H7 (cell line): ENCODE measurements at regions not wholly inside any gene's neighbourhood (a gene's known extent, or its start where the extent isn't known, plus 50 kb on each side); places are given as distances from the start of the nearest gene placed in this dataset.

Source experiments
- DNase-seq: peaks from one replicate; pipeline ENCODE4 v3.0.0; 2012
- H3K27me3 ChIP-seq: 2 replicates; pipeline ENCODE4 v1.6.0; 2011; ENCODE audit warnings: mild to moderate bottlenecking, low read length; ENCODE audit not compliant: control insufficient read depth, insufficient read depth
- H3K36me3 ChIP-seq: replicated peaks from 2 replicates; pipeline ENCODE4 v1.5.1; 2011; ENCODE audit warnings: low read length; ENCODE audit not compliant: control insufficient read depth, insufficient read depth
- H3K4me3 ChIP-seq: 2 replicates; pipeline ENCODE4 v1.5.1; 2011; ENCODE audit warnings: low read depth, mild to moderate bottlenecking, control low read depth, low read length, moderate library complexity; ENCODE audit not compliant: insufficient read depth

DNA sequence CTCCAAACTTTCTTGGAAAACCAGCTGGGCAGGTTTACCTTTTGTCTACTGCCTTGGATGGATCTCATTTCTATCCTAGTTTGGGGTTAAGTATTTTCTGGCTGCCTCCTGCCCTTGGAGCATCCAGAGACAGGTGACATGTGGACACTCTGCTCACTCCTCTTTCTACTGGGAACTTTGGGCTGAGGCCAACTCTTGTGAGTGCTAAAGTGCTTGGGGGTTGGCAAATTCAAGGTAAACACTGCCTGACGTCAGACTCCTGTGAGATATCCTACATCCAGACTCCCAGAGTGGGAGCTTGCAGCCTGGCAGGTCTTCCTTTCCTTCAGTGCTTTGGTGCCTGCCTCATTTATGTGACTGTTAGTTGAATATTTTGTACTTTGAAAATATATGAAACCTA lies 388.1 kb downstream of the KCNRG start:
- no peak for DNase-seq
- Histone ChIP-seq H3K4me3 (no peak overlapping the region), H3K36me3 (no peaks in the 10 kb centered on the region; the same call in 1 of the 2 replicates), H3K27me3 (no peaks in the 10 kb centered on the region)

DNA sequence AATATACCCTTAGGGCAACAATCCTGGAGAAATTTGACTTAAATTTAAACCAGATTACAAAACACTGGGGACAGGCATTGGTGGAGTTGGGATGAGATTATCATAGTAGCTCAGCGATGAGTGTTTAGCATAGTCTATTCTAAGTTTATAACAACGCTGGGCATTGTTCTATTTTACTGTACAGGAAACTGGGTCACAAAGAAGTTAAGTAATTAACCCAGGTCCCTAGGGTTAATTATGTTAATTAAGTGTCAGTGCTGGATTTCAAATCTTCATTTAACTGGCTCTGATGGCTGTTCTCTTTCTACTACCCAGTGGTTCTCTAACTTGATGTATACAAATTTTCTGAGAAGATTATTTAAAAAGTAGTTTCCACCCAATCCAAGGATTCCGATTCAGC lies 388.9 kb downstream of the KCNRG start:
- Histone ChIP-seq H3K4me3 (no peak overlapping the region), H3K36me3 (no peaks in the 10 kb centered on the region; the same call in 1 of the 2 replicates), H3K27me3 (no peaks in the 10 kb centered on the region)
- DNase-seq, result no peak

DNA sequence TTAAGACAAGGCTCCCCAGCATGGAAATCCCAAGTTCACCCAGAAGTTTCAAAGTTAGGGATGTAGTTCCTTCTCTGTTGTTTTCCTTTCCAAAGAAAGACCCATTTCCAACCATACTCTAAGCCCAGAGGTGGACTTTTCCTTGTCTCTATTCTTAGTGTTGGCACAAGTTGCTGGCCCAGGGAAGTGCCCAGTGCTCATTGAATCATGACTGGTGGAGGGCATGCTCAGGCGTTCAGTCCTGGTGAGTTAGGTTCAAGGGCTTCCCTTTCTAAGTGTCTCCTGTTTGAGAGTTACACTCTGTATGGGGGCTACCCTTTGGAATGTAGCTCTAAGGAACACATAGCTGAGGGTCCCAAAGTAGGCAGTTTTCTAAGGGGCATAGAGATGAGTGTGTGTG lies 389.5 kb downstream of the KCNRG start:
- DNase-seq, result no peak

DNA sequence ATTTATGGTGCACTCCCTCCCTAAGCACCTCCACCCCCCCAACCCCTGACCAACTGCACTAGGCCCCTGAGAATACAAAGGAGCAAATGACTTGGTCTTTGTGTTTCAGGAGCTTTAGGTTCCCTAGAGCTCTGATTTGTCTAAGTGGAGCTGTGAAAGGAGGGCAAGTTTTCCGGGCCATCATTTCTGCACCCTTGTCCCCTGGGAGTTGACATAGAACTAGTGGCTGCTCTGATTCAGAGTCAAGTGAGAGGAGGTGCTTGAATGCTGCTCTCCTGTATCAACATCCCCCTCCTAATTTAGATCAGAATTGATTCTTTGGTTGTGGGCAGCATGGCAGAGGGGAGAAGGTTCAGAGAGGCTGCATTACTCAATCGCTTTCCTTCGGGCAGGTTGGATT lies 391.6 kb downstream of the KCNRG start:
- no peak for DNase-seq
- Histone ChIP-seq H3K36me3 (no peaks in the 10 kb centered on the region), H3K27me3 (no peaks in the 10 kb centered on the region), H3K4me3 (no peak overlapping the region)

More for the DNA sequence above, 389.5 kb downstream of the KCNRG start:
- no peaks in the 10 kb centered on the region; the same call in 1 of the 2 replicates for H3K36me3 ChIP-seq
- H3K4me3 ChIP-seq, result no peak overlapping the region
- no peaks in the 10 kb centered on the region for H3K27me3 ChIP-seq

DNA sequence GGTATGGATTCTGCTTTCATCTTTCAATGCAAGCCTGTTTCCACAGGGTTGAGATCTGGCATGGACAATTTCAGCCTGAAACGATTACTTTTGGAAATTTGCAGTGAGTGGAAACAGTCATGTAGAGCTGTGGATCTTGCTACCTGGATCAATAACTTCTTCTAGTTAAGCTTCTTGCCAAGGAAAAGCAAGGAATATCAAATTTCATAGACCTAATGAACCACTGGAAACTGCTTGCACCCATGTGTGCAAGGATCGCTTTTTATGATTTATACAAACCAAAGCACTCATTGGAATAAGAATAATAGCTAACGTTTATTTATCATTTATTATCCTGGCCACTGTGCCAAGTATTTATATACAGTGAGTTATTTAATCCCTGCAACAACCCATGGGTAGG lies 392.8 kb downstream of the KCNRG start:
- no peak for DNase-seq
- no peaks in the 10 kb centered on the region for H3K36me3 ChIP-seq
- no peaks in the 10 kb centered on the region for H3K27me3 ChIP-seq
- no peak overlapping the region for H3K4me3 ChIP-seq

DNA sequence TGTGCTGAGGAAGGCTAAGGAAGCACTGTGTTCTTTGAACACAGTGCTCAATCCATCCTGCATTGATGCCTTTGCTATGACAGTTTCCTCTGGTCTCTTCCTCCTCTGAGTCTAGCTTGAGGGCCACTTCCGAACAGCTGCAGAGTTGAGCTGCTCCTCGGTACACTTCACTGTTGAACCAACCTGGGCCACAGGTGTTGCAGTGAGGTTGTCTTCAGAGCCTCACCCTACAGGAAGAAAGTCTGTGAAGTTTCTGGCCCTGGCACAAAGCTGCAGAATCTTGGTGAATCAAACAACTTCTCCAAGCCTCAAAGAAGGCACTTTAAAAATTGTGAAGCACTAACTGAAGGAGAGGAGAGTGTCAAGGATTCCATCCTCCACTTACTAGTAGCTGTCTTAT lies 394.0 kb downstream of the KCNRG start:
- no peaks in the 10 kb centered on the region for H3K27me3 ChIP-seq
- no peaks in the 10 kb centered on the region for H3K36me3 ChIP-seq
- no peak overlapping the region for H3K4me3 ChIP-seq
- no peak for DNase-seq

DNA sequence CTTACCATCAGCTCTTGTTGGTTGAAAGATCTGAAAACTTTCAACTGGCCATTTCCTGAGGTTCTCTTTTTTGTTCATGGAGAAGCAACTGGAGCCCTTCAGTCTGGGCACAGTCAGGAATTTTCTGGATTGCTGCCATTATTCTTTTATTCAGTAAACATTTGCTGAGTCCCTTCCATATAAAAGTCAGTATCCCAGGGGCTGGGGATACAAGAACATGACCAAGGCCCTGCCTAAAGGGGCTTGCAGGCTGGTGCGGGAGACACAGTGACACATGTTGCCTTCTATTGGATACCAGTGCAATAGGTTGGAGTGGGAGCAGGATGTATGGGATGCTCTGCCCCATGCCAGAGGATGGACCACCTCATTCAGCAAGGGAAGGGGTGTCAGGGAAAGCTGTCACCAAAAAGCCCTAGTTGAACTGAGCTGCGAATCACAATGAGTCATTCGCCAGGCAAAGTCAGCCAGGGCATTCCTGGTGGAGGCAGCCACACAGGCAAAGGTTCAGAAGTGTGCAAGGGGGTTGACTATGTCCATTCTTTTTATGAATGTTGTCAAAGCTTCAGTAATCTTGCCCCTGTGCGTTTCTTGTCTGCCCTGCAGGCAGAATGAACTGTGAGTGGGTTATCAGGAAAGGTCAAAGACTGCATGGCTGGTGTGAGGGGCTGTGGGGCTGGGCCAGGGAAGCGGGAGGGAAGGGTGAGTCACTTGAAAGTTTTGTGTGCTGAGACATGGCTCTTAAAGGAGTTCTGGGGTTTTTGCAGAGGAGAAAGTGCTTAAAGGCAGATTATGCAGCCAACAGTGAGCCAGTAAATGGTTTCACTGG lies 395.9 kb downstream of the KCNRG start:
- Histone ChIP-seq H3K4me3 (no peak overlapping the region), H3K27me3 (no peaks in the 10 kb centered on the region), H3K36me3 (no peaks in the 10 kb centered on the region)
- DNase-seq, result no peak

DNA sequence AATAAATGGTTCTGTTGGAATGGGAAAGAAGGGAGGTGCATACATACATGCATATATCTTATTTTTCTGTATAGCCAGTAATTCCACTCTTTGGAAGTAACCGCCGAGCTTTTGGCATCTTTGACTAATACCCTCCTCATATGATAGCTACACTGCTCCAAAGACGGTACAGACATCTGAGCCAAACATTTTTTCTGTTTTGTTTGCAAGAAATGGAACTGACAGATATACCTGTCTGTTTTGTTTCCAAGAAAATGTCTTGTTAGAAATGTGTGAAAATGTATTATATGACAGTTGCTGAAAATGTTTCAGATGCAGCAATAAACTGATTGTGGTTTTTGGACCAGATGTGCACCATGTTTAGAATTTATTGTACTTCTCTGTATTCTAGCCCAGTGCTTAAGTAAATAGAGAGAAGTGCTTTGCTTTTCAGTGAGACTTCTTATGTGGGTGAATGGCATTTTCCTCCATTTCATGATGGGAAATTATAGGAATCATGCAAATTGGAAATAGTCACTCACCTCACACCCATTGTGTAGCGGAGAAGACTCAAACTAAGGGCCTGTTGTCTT lies 396.9 kb downstream of the KCNRG start:
- no peaks in the 10 kb centered on the region for H3K36me3 ChIP-seq
- no peak overlapping the region for H3K4me3 ChIP-seq
- H3K27me3 ChIP-seq, result no peaks in the 10 kb centered on the region
- DNase-seq, result no peak

DNA sequence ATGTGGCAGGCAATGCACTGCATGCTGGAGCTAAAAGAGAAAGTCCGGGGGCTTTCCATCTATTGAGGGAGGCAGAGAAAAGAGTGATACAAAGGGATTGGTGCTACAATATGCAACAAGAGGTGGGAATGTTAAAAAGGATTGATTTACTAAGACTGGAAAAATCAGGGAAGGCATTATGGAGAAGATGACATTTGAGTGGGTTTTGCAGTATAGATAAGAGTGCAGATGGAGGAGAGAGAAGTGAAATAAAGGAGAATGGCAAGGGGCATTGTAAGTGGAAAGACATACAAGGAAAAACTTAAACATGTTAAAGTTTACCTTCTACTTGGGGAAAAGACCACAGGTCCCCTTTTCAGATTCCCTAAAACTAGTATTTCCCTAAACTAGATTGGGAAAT lies 399.4 kb downstream of the KCNRG start:
- Histone ChIP-seq H3K4me3 (no peak overlapping the region), H3K36me3 (no peaks in the 10 kb centered on the region), H3K27me3 (no peaks in the 10 kb centered on the region)
- no peak for DNase-seq

DNA sequence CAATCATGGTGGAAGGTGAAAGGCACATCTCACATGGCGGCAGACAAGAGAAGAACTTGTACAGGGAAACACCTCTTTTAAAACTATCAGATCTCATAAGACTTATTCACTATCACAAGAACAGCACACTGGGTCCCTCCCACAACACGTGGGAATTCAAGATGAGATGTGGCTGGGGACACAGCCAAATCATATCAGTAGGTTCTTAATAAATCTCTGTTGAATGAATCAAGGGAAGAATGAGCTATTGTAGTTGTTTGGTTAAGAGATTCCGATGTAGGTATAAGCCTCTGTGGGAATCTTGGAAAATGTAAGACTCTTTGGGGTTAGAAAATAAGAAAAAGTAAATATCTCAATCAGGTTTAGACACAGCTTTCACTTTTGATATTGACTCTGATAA lies 400.2 kb downstream of the KCNRG start:
- no peak overlapping the region for H3K4me3 ChIP-seq
- no peak for DNase-seq
- H3K27me3 ChIP-seq, result no peaks in the 10 kb centered on the region
- H3K36me3 ChIP-seq, result no peaks in the 10 kb centered on the region

DNA sequence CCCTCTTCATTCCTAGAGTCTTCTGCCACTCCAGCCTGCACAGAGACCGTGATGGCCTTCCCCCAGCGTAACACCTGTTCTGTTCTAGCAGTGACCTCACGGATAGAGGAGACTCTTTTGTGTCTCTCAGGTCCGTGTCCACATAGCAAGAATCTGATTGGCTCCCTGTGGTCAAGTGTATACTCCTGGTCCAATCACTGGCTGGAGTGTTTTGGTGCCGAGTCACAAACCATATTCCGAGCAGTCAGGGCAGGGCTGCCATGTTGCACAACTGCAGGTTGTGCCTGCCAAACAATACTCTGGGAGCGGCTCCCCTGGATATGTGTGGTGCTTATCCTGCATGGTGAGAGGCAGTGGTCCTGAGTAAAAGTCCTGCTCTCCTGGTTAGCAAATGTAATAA lies 402.4 kb downstream of the KCNRG start:
- DNase-seq, result no peak
- H3K4me3 ChIP-seq, result no peak overlapping the region
- H3K36me3 ChIP-seq, result no peaks in the 10 kb centered on the region
- no peaks in the 10 kb centered on the region for H3K27me3 ChIP-seq

DNA sequence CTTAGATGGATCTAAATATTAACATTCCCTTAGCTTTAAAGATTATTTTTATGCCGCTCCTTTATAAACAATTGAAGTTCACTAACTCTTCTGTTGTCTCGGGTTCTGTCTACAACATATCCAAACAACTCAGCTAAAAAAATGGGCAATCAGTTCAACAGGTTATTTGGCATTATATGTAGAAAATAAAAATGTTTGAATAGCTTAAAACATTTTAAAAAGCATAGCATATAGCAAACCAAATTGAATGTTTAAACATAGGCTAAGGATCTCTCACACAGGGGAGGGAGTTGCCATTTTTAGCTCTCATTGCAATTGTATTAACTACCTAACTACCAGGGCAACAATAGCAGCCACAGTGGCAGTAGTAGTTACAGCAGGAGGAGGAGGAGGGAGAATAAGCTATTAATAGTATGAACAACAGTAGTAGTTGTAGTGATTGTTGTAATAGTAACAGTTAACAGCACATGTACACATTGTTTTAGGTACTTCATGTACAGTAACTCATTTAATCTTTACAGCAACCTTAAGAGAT lies 404.2 kb downstream of the KCNRG start:
- no peak for DNase-seq
- H3K27me3 ChIP-seq, result no peaks in the 10 kb centered on the region
- H3K36me3 ChIP-seq, result no peaks in the 10 kb centered on the region
- no peak overlapping the region for H3K4me3 ChIP-seq

DNA sequence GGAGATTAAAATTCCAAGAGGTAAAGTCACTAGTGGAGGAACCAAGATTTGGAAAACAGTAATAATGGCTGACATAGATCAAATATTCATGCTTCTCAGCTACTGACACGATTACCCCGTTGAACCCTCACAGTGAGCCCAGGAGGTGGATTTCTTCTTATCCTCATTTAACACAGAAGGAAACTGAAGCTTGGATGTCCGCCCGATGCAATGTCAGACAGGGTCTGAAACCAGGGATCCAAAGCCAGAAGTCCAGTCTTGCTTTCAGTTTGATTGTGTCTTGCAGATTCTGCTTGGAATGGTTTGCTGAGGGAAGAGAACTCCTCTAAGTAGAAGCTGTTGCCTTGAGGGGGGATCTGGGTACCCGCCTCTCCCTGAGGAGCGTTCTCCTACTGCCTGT lies 404.7 kb downstream of the KCNRG start:
- no peak overlapping the region for H3K4me3 ChIP-seq
- DNase-seq, result no peak
- H3K27me3 ChIP-seq, result no peaks in the 10 kb centered on the region
- no peaks in the 10 kb centered on the region for H3K36me3 ChIP-seq

DNA sequence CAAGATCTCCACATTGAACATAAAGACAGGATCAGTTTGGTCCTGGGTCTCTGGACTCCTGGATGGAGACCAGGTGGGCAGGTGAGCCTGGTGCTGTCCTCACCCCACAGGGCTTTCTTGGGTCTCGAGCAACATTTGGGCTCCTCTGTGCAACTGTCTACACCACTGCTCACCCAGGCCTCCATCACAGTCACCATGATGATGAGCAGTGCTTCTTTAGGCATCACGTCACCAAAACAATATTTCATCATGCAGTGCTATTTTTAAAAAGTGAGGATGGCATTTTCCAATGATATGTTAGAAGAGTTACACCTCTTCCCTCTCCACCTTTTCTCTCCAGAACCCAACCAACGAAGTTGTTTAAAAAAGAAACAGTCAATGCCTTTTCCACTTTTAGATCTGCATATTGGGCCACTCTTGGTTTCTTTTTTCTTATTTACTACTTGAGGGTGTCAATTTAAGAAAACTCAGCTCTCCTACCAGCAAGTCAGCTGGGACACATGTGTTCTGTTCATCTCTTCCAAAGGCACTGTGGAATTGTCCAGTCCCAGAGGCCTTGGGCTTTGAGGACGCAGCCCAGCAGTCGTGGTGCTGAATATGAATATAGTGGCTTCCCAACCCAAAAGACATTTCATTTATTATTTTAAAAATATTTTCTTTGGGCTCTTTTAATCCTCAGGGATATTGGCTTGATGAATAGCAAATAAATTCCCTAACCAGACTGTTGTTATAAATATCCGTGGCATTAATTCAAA lies 405.7 kb downstream of the KCNRG start:
- Histone ChIP-seq H3K36me3 (no peaks in the 10 kb centered on the region), H3K4me3 (no peak overlapping the region), H3K27me3 (no peaks in the 10 kb centered on the region)
- no peak for DNase-seq
